ENCODE measurements at regions not wholly inside any gene's neighbourhood (a gene's known extent, or its start where the extent isn't known, plus 50 kb on each side); places are given as distances from the start of the nearest gene placed in this dataset.

DNA sequence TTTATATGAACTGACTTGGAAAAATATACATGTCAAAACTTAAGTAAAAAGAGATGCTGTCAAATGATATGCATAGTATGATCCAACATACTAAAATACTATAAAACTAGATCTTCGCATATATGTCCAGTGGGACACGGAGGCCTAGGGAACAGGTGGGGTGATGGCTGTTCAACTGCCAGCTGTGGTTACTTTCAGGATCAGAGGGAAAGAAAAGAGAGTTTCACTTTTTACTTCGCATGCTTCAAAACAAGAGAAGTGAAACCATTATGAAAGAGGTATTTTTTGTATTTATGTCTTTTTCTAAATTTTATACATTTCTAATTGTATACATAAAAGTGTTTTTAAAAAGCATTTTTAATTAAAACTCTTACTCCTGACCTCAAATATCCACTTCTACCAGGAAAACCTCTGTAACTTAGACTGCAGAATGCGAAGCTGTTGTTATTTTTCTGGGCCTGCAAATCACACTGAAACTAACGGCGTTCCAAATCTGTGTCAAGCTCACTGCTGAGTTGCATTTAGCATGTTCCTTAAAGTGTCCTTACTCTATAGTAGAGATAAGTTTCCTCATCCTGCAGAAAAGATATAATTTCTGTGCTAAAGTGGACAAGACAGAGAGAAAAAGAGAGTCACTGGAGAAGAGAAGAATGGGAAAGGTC is 97.8 kb upstream of the SLC35G4 start:
- DNase-seq = no peak

DNA sequence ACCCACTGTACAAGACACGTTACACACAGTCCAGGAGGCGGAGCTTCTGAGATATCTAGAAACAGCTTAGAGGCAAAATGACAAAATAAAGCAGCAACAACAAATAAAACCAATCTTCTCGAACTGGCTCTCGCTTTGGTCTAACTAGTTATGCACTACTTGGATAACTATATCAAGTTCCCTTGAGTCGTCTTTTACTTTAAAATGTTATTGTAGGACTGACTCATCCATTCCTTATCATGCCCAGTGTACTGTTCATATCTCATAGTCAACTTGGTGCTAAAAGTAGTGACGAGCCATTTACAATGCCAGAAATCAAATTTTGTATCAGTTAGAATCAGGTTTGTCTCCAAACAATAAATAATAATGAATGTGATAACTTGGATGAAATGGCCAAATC is 102.5 kb upstream of the SLC35G4 start:
- no peak for DNase-seq

DNA sequence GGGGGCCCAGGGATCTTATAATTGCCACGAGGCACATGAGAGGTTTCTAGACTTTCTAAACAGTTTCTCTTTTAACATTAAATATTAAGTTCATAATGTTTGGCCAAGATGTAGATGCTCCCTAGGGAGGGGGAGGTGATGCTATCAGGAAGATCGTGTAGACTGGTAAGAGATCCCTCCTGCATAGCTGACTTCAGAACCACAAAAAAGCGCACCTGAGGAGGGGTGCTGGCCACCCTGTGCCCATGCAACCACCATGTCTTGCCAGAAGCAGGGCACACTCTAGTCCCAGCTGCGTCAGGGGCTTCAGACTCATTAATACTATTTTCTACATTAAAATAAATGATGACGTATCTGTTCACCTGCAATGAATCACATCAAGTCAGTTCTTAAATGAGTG is 103.4 kb upstream of the SLC35G4 start:
- no peak for DNase-seq

DNA sequence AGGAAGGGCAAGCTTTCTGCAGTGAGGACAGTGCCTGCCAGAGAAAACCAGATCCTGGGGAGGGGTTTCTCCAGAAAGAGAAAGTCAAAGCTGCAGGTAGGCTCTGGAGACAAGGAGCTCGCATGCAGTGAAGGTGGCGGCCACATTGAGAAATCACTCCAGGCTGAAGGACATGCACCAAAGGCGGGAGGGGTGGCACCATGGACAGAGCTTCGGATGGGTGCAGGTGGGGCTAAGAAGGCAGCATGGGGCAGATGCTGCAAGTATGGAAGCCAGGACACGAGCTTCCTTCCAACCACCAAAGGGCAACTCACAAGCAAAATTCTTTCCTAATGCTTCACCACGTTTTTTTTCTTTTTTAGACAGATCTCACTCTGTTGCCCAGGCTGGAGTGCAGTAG is 104.4 kb upstream of the SLC35G4 start:
- no peak for DNase-seq

DNA sequence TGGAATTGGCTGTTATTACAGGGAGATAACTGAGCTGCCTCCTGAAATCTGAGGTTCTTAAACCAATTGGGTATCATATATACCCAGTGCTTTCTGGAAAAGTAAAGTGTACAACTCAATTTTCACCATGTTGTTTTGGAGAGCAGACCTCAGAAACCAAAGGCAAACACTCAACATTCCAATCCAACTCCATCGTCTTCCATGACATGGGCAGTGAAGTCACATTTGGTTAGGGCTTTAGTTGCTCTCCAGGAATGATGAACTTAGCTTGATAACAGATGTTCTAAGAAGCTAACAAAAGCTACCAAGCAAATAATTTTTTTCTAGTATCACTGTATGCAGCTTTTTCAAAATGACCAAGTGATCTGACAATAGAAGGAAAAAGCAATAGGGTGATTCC is 107.0 kb upstream of the SLC35G4 start:
- DNase-seq = no peak

DNA sequence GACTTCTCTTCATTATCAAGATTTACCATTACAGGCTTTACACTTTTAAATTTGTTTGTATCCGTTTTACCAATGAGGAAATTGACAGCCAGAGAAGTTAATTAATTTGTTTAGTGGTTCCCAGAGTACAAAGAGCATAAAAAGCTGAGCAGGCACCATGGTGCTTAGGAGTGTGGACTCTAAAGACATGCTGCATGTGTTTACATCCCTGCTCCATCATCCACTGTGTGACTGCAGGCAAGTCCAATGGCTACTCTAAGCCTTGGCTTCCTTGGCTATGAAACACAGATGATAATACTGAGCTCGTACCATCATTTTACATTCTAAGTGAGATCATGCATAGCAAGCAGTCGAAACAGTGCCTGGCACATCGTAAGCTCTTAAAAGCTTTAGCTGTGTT is 108.0 kb upstream of the SLC35G4 start:
- DNase-seq = no peak

DNA sequence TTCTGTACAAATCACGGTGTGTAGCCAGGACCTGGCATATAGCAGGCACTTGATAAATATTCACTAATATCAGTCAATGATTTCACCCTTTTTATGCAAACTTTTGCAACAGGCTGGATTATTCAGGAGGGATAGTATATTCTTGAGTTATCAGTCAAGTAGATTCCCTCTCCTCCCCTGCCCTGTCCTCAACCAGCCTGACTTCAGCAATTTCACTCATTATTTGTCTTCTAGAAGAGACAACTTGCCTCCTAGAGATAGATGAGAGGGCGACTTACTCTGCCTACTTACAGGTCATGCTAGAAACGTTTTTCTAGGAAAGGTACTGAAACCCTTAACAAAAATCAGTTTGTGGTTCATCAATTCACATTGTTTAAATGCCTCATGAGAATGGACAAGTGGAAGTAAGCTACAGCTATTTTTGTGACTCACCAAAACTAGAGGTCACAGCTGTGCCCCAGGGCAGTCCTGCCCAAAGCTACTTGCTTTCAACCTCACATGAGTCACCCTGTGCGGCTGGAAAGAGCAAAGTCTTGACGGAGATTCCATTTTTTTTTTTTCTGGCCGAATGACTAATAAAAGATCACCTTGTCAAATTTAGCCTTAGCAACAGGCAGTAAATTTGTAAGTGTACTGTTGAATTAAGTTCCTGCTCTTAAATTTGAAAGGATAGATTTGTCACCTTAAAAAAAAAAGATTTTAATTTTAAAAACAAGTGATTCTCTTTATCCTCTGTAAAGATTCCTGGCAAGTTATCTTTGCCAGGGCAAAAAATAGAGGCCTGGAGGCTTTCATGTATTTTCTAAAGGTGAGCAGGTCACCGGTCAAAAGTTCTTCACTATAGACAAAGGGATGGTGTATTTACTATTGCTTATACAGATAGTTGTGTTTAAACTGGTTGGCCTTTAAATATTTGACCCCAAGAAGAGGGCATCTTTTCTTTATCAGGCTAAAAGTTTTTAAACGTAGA is 109.0 kb upstream of the SLC35G4 start:
- no peak for DNase-seq

DNA sequence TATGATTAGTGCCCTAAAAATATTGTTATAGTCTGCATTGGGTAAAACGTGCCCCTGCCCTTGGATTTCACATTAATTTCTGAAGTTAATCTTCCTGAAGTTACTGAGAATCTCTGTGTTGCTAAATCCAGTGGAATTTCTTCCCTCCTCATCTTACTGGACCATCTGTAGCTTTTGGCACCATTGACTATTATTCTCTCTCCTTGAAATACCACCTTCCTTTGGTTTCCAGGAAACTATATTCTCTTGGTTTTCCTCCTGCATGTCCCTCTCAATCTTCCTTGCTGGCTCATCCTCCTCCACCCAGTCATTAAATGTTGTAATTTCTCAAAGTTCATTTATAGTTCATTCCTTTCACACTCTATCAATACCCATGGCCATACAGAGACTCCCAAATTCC is 110.6 kb upstream of the SLC35G4 start:
- DNase-seq = peak in 1 of 2 experiments; percentile 53

DNA sequence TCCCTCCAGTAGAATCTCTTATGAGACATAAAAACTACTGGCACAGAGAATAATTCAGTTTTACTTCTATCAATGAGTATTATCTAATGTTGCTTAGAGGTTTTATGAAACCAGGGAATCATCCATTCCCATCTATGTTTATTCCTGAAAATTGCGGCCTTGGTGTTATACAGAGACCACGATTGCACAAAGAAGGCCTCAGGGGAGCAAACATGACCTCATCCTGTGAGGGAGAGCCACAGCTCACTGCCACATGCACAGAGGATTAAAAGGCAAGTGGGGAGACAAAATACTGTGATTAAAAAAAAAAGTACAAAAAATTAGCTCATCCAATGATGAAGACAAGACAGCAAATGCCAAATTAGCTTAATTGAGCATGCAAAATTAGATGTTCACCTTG is 111.8 kb upstream of the SLC35G4 start:
- DNase-seq = peak in 1 of 2 experiments; percentile 8

DNA sequence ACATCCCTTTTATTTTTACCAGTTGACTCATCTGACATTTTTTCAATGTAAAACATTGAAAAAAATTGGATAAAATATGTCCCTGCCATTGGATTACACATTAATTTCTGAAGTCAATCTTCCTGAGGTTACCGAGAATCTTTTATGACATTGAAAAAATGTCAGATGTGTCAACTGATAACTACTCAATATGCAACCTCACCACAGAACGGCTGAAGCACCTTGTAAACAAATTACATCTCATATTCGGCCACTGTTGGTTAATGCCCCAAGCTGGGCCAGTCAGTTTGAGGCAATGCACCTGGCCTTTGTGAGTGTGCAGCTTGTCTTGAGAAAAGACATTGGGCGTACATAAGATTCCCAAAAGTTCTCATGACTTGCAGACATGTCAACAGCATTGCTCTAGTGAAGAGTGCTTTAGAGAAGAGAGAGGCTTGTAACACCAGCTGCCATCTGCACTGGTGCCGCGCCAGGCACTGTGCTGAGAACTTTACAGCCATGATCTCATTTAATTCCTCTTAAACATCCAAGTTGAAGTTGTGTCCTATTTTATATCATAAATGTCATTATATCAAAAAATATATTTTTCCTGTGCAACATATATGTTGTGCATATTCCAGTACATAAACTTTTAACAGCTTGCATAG is 112.7 kb upstream of the SLC35G4 start:
- DNase-seq = peak in 1 of 2 experiments; percentile 62

DNA sequence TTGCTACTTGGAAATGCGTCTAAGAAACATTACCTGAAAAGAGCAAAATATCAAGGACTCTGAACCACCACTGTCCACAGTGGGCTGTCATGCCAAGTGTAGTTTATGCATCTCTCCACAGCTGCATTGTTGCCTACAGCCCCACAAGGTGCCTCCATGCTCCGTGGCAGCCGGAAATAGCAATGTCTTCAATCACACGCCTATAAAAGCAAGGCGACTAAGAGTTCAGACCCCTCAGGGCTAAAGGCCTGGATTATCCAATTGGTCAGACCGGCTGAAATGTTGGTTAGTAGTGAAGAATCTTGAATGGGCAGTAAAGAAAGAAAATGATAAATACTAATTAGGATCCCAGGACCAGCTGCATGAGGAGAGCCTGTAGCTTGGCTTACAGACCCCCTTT is 114.0 kb upstream of the SLC35G4 start:
- no peak for DNase-seq

DNA sequence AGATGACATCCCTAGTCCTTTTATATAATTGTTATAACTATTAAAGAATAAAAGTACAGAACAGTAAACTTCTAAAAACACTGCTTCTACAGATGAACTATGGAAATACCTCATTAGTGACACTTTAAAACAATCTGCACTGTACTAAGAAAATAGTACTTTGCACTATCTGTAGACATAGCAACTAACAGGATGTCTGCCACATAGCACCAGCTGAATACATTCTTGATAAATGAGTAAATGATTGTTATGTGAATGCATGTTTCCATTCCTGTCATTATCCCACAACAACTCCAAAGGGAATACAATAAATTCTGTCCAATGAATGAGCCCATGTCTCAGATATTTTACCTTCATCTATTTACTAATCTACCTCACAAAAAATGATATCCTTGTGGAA is 115.3 kb upstream of the SLC35G4 start:
- DNase-seq = no peak

DNA sequence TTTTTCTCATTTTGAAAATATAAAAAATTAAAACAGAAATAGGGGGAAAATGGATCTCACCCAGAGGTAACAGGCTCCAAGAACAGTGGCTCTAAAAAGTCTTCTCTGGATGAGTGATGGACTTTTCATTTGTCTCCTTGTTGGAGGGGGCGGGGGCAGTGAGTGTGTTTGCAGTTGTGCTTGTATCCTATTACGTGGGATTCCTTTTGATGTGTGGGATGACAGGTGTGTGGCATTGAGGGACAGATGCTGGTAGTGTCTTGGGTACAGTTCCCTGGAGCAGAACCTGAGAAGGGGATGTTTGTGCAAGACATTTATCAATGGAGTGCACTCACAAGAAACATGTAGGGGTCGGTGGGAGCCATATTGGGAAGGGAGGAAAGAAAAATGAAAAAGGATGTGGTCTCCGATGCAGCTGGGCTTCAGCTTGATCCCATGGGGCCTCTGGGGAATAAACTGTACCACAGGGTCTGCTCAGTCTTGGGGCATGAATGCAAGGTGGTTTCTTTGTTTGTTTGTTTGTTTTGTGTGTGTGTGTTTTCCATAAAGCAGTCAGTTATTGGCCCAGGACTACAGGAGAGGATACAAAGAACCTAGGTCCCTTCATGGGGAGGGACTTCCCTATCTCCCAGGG is 120.0 kb upstream of the SLC35G4 start:
- peak in 1 of 2 experiments; percentile 22 for DNase-seq

DNA sequence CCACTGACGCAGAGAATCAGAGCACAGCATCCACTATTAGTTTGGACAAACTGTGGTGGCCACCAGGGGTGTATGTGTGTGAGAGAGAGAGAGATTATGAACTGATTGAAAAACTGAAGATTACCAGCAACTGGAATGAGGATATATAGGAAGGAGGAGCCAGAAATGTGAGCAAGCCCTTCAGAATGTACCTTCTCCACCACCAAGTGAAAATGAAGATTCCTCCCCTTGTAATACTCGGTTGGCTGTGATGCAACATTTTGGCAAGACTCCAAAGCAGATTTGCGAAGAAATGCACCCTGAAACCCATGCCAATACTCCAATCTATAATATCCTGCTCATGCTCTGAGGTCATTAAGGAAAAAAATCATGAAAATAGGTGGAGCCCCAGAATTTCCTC is 121.2 kb upstream of the SLC35G4 start:
- DNase-seq = no peak

DNA sequence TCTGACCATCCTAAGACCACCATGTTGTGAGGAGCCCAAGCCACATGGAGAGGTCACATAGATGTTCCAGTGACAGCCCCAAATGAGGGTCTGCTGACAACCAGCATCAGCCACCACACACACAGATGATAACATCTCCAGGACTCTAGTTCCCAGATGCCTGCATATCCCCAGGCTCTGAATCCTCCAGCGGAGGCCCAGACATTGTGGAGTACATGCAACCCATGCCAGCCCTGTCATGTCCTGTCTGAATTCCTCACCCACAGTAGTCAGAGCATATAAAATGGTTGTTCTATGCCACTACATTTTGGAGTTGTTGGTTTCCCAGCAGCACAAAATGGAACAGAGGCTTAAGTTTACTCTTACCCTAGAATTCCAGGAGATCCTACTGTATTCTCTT is 122.0 kb upstream of the SLC35G4 start:
- no peak for DNase-seq

DNA sequence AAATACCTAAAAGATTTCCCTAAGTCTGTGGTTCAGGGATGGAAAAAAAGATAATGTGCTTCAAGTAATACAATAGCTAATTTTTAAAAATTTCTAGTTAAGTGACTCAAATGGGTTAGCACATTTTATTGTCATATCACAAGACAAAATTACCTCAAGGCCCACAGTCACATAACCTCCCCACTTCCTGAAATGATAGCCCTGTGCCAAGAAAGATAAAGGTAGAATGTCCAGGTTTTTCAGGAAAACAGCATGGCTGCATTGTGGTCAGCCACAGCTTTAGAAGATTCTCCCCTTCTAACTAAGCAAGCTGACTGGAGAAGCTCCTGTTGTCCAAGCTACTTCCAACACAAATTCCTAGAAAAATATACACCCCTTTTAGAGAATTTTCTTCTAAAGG is 127.1 kb upstream of the SLC35G4 start:
- no peak for DNase-seq

DNA sequence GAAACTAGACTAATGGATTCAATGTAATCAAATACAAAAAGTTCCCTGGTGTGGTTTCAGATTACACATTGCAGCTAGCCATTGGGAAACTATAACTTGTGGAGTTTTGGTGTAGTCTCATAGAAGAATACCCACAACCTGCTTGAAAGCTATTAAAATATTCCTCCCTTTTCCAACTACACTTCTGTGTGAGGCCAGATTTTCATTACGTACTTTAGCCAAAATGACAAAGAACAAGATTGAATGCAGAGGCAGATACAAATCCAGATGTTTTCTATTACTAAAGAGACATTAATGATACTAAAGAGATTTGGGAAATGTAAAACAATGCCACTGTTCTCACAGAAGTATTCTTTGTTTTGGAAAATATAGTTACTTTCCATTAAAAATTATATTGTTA is 128.7 kb upstream of the SLC35G4 start:
- DNase-seq = no peak

DNA sequence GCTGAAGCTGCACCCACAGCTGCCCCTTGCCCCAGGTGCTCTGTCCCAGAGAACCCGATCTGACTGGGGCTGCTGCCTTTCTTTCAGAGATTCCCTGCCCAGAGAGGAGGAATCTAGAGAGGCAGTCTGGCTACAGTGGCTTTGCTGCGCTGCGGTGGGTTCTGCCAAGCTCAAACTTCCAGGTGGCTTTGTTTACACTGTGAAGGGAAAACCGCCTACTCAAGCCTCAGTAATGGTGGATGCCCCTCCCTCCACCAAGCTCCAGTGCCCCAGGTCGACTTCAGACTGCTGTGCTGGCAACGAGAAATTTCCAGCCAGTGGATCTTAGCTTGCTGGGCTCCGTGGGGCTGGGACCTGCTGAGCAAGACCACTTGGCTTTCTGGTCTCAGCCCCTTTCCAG is 130.4 kb upstream of the SLC35G4 start:
- DNase-seq = peak in 1 of 2 experiments; percentile 33

DNA sequence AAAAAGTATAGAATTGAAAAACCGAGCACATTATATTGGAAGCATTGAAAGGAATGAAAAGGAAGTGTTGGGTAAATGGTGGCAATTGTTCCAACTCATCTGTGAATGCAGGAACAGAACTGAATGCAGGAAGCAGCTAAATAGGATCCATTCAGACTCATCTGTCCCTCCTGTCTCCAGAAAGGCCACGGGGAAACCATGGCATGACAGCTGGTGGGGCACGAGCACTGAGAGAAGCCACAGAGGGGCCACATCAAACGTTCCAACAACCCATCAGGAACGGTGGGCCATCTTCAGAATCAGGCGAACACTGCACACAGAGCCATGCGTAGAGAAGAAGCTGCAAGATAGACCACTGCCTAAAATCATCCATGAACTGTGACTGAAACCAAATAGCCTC is 138.5 kb upstream of the SLC35G4 start:
- no peak for DNase-seq

DNA sequence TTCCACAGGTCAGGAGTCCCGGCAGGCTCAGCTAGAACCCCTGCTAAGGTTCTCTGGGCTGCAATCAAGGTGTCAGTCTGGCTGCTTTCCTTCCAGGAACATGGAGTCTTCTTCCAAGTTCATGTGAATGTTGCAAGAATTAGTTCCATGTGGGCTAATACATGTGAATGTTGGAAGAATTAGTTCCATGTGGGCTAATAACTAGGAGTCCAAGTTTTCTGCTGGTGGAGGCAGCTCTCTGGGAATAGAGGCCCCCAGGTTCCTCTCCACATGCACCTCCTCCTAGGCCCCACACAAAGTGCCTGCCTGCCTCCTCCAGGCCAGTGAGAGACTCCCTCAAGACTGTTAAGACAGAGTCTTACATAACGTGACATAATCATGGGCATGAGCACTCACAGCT is 140.8 kb upstream of the SLC35G4 start:
- no peak for DNase-seq

DNA sequence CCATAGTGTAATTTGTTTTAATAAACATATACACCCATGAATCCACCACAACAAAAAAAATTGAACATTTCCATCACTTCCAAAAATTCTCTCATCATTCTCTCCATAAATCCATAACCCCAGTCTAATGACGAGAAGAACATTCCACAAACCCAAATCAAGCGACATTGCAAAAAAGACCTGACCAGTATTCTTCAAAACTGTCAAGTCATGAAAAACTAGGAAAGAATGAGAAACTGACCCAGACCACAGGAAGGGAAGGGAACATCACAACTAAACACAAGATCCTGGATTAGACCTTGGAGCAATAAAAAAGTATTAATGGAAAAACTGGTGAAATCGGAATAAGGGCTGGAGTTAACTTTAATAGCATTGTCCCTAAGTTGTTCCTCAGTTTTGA is 141.3 kb upstream of the SLC35G4 start:
- no peak for DNase-seq

DNA sequence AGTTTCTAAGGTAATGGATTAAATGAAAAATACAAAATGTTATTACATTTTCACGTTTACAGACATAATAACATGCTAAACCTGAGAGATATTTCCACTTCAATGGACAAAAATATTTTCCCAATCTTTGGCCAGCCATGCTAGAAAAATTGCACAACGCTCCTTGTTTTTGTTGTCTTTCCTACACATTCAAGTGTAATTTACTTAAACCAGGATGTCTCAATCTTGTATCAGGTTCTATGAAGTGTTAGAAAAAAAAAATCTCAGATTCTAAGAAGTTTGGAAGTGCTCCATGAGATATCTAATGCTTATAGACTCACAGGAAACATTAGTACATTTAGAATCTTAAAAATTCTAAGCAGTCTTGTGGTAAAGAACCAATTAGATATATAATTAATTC is 141.8 kb upstream of the SLC35G4 start:
- DNase-seq = no peak

DNA sequence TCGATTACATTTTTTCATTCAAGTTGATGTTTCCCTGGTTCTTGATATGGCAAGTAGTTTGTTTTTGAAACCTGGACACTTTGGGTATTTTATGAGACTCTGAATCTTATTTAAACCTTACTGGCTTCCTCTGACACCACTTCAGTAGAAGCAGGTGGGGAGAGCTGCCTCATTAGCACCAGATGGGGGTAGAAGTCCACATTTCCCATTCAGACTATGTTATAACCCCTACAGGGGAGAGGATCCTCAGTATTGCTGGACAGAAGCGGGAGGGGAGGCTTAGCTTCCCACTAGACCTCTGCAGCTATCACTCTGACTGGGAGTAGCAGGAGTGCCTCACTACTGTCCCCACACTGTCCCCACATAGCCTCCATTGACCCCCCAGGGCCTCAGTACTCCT is 145.3 kb upstream of the SLC35G4 start:
- peak in 1 of 2 experiments; percentile 1 for DNase-seq

Measured in NCI-H524 (cell line).